OCI-LY3 (cell line): ENCODE measurements at regions not wholly inside any gene's neighbourhood (a gene's known extent, or its start where the extent isn't known, plus 50 kb on each side); places are given as distances from the start of the nearest gene placed in this dataset.

Experiments
- H2AFZ ChIP-seq: fragments of 200-600, 300-600 bp; shearing (Covaris generic); 2 replicates; pipeline ENCODE4 v1.6.0; 2014; ENCODE audit warnings: antibody characterized with exemption, low read depth, low read length
- H3K27ac ChIP-seq: fragments of 200-600, 300-600 bp; sonication (generic); 2 replicates; pipeline ENCODE4 v1.5.1; 2014; ENCODE audit warnings: mild to moderate bottlenecking, low read length, moderate library complexity, mixed read lengths
- H3K27me3 ChIP-seq: fragments of 200-600, 300-600 bp; sonication (generic); 2 replicates; pipeline ENCODE4 v1.6.1; 2014; ENCODE audit warnings: low read depth, low read length, mixed read lengths
- H3K36me3 ChIP-seq: fragments of 200-600, 300-600 bp; sonication (generic); replicated peaks from 2 replicates; pipeline ENCODE3; 2014; ENCODE audit warnings: low read depth, low read length, mixed read lengths
- H3K4me1 ChIP-seq: fragments of 300-600, 200-600 bp; sonication (generic); 2 replicates; pipeline ENCODE4 v1.6.1; 2014; ENCODE audit warnings: low read length, mixed read lengths
- H3K4me2 ChIP-seq: fragments of 200-600, 300-600 bp; sonication (generic); 2 replicates; pipeline ENCODE4 v1.6.1; 2014; ENCODE audit warnings: low read length, mixed read lengths
- H3K4me3 ChIP-seq: fragments of 300-600, 200-600 bp; sonication (generic); 2 replicates; pipeline ENCODE4 v1.5.1; 2014; ENCODE audit warnings: antibody characterized with exemption, mild to moderate bottlenecking, low read length, moderate library complexity
- H3K79me2 ChIP-seq: fragments of 300-600, 200-600 bp; shearing (Covaris generic); 2 replicates; pipeline ENCODE4 v1.6.1; 2014; ENCODE audit warnings: mild to moderate bottlenecking, low read length, mixed read lengths
- H3K9ac ChIP-seq: fragments of 300-600, 200-600 bp; shearing (Covaris generic); 2 replicates; pipeline ENCODE4 v1.6.0; 2014; ENCODE audit warnings: mild to moderate bottlenecking, low read length, moderate library complexity
- H3K9me3 ChIP-seq: fragments of 200-600, 300-600 bp; shearing (Covaris generic); 2 replicates; pipeline ENCODE4 v1.6.1; 2014; ENCODE audit warnings: low read length, mixed read lengths; ENCODE audit not compliant: insufficient read depth
- H4K20me1 ChIP-seq: fragments of 200-600, 300-600 bp; sonication (generic); 2 replicates; pipeline ENCODE4 v1.6.1; 2016; ENCODE audit warnings: low read length, mixed read lengths; ENCODE audit not compliant: insufficient read depth
- CTCF ChIP-seq: fragments of 200-600, 300-600 bp; sonication (generic); IDR thresholded peaks from 2 replicates; pipeline ENCODE4 v1.5.1; 2014; ENCODE audit warnings: antibody characterized with exemption, low read length, low read depth
- EZH2phosphoT487 ChIP-seq: fragments of 200-600 bp; shearing (Covaris generic); IDR thresholded peaks from 2 replicates; pipeline ENCODE4 v1.6.1; 2018; ENCODE audit warnings: antibody characterized with exemption, mixed run types, low read depth

GRCh38 chr5:136665331-136665730 lies 300.0 kb upstream of the TRPC7 start:
- Histone ChIP-seq H3K4me1 (peaks cover 17% of the 10 kb centered on the region), H3K79me2 (no peaks in the 10 kb centered on the region), H3K27me3 (no peaks in the 10 kb centered on the region), H3K9ac (no peak overlapping the region), H3K36me3 (no peaks in the 10 kb centered on the region), H3K4me3 (no peak overlapping the region), H3K27ac (no peak overlapping the region), H3K9me3 (no peaks in the 10 kb centered on the region), H3K4me2 (no peak overlapping the region), H2AFZ (no peak overlapping the region), H4K20me1 (no peaks in the 10 kb centered on the region)
- no peak for TF ChIP-seq EZH2phosphoT487
- no peak for TF ChIP-seq CTCF

- no peak overlapping the region for H3K4me3 ChIP-seq
- no peaks in the 10 kb centered on the region for H3K27me3 ChIP-seq
- no peak overlapping the region for H3K27ac ChIP-seq
- no peaks in the 10 kb centered on the region for H3K79me2 ChIP-seq
- no peaks in the 10 kb centered on the region for H3K4me1 ChIP-seq
- H3K4me2 ChIP-seq = no peak overlapping the region
- H3K9me3 ChIP-seq = no peaks in the 10 kb centered on the region
- no peaks in the 10 kb centered on the region for H4K20me1 ChIP-seq
- no peak overlapping the region for H2AFZ ChIP-seq
- H3K9ac ChIP-seq = no peak overlapping the region
- no peaks in the 10 kb centered on the region for H3K36me3 ChIP-seq
- no peak for TF ChIP-seq CTCF
- no peak for TF ChIP-seq EZH2phosphoT487
Measured at GRCh38 chr5:136661026-136661425, 295.7 kb upstream of the TRPC7 start.

GRCh38 chr5:136656811-136657210 lies 291.5 kb upstream of the TRPC7 start:
- Histone ChIP-seq H3K4me2 (no peak overlapping the region), H3K9me3 (no peaks in the 10 kb centered on the region), H3K27me3 (no peaks in the 10 kb centered on the region), H3K4me3 (no peak overlapping the region), H2AFZ (no peak overlapping the region), H3K9ac (no peak overlapping the region), H4K20me1 (no peaks in the 10 kb centered on the region), H3K27ac (no peak overlapping the region), H3K36me3 (no peaks in the 10 kb centered on the region), H3K4me1 (no peaks in the 10 kb centered on the region), H3K79me2 (no peaks in the 10 kb centered on the region)
- no peak for TF ChIP-seq EZH2phosphoT487
- no peak for TF ChIP-seq CTCF

- H3K9me3 ChIP-seq = no peaks in the 10 kb centered on the region
- H3K4me1 ChIP-seq = no peaks in the 10 kb centered on the region
- H3K27me3 ChIP-seq = no peaks in the 10 kb centered on the region
- no peak overlapping the region for H3K27ac ChIP-seq
- H3K4me3 ChIP-seq = no peak overlapping the region
- TF ChIP-seq EZH2phosphoT487 (no peak), CTCF (no peak)
- H3K79me2 ChIP-seq = no peaks in the 10 kb centered on the region
- no peak overlapping the region for H2AFZ ChIP-seq
- no peaks in the 10 kb centered on the region for H4K20me1 ChIP-seq
- no peaks in the 10 kb centered on the region for H3K36me3 ChIP-seq
- no peak overlapping the region for H3K4me2 ChIP-seq
- no peak overlapping the region for H3K9ac ChIP-seq
Measured at GRCh38 chr5:136655468-136655867, 290.1 kb upstream of the TRPC7 start.
